ENCODE measurements at regions not wholly inside any gene's neighbourhood (a gene's known extent, or its start where the extent isn't known, plus 50 kb on each side); places are given as distances from the start of the nearest gene placed in this dataset.

DNA sequence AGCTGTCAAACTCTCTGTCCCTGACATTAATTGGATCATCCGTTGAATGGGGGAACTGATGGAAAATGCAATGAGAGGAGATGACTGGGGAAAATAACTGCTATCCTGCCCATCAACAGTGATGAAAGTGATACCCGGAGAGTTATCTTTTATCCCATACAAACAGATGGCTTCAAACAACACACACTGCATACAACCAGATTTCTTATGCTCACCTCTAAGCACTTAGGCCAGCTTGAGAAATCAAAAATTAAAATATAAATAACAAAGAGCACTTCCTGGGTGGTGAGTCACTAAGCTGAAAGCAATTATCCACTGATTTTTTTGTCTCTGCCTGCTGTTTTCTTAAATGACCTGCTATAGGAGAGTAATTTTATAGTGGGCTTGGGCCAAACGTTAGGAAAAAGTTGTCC, 237.6 kb upstream of the RGPD4 start:
- H3K9me3 Mint-ChIP-seq = no peaks in the 10 kb centered on the region; a peak in 1 of 5 replicates
- DNase-seq = no peak
- no peaks in the 10 kb centered on the region for H3K4me1 ChIP-seq (ENCODE audit: insufficient read depth, low read length)
- H4K20me1 ChIP-seq (ENCODE audit: control insufficient read depth, insufficient read depth, insufficient read length) = no peaks in the 10 kb centered on the region
- no peak overlapping the region for H3K27ac Mint-ChIP-seq
- no peak overlapping the region for H2BK12ac ChIP-seq (ENCODE audit: insufficient read length, low read depth, low read length)
- H3K4me2 ChIP-seq (ENCODE audit: insufficient read depth, insufficient read length, low read length) = no peak overlapping the region
- H2AK5ac ChIP-seq (ENCODE audit: insufficient read length, low read length) = no peak overlapping the region
- H3K56ac ChIP-seq (ENCODE audit: insufficient read length, low read depth, low read length) = no peak overlapping the region
- no peak overlapping the region for H4K5ac ChIP-seq (ENCODE audit: insufficient read length, low read depth, low read length)
- WGBS (ENCODE audit: extremely low coverage, insufficient read length, low lambda C conversion rate) = no CpG with 5 or more reads among the region's 3 CpGs
- no peaks in the 10 kb centered on the region for H3K27me3 ChIP-seq (ENCODE audit: insufficient read depth, low read length)
- H3K4me3 Mint-ChIP-seq = no peak overlapping the region
- H3K27me3 Mint-ChIP-seq (ENCODE audit: low read depth) = no peaks in the 10 kb centered on the region
- H3K79me2 ChIP-seq (ENCODE audit: insufficient read depth, low read length) = no peaks in the 10 kb centered on the region
- H3K36me3 Mint-ChIP-seq (ENCODE audit: insufficient read depth in 1 of 3, low read depth in 3 of 3) = no peaks in the 10 kb centered on the region
- no peak overlapping the region for H2AFZ ChIP-seq (ENCODE audit: low read length)
- no peak overlapping the region for H3K27ac ChIP-seq (ENCODE audit: insufficient read length, low read depth, low read length)
- H4K91ac ChIP-seq (ENCODE audit: insufficient read length, low read depth, low read length) = no peak overlapping the region
- H3K79me1 ChIP-seq (ENCODE audit: insufficient read depth, low read depth, low read length, poor library complexity, severe bottlenecking) = no peaks in the 10 kb centered on the region
- H2BK120ac ChIP-seq (ENCODE audit: low read depth, low read length, poor library complexity, severe bottlenecking) = no peak overlapping the region
- H3K14ac ChIP-seq (ENCODE audit: insufficient read depth, low read length) = no peak overlapping the region
- no peak overlapping the region for H2BK20ac ChIP-seq (ENCODE audit: low read depth, low read length, poor library complexity, severe bottlenecking)
- no peak overlapping the region for H3T11ph ChIP-seq (ENCODE audit: low read length)
- H3K18ac ChIP-seq (ENCODE audit: insufficient read length, low read depth, low read length) = no peak overlapping the region
- H3K9ac ChIP-seq (ENCODE audit: extremely low read depth, insufficient read length, low read length) = no peak overlapping the region
- H3K23me2 ChIP-seq (ENCODE audit: insufficient read length, low read depth, low read length, poor library complexity, severe bottlenecking) = no peaks in the 10 kb centered on the region
- H2BK15ac ChIP-seq (ENCODE audit: low read depth, low read length) = no peak overlapping the region
- no peaks in the 10 kb centered on the region for H3K9me3 ChIP-seq (ENCODE audit: control insufficient read depth, low read depth, low read length)
- H3K4me1 Mint-ChIP-seq = peaks cover 0 to 2% of the 10 kb centered on the region in 2 experiments; a peak in 1 of 4 replicates
- H4K8ac ChIP-seq (replicated peaks; ENCODE audit: insufficient read length, low read depth, low read length) = no peak overlapping the region
- no peak overlapping the region for H2BK5ac ChIP-seq (ENCODE audit: insufficient read length, low read length)
- H3K4ac ChIP-seq (ENCODE audit: low read depth, low read length) = no peak overlapping the region
- TF ChIP-seq, protein P1, sequence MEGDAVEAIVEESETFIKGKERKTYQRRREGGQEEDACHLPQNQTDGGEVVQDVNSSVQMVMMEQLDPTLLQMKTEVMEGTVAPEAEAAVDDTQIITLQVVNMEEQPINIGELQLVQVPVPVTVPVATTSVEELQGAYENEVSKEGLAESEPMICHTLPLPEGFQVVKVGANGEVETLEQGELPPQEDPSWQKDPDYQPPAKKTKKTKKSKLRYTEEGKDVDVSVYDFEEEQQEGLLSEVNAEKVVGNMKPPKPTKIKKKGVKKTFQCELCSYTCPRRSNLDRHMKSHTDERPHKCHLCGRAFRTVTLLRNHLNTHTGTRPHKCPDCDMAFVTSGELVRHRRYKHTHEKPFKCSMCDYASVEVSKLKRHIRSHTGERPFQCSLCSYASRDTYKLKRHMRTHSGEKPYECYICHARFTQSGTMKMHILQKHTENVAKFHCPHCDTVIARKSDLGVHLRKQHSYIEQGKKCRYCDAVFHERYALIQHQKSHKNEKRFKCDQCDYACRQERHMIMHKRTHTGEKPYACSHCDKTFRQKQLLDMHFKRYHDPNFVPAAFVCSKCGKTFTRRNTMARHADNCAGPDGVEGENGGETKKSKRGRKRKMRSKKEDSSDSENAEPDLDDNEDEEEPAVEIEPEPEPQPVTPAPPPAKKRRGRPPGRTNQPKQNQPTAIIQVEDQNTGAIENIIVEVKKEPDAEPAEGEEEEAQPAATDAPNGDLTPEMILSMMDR (conservative IDR thresholded peaks at IDR 0.05) = no peak
- no peak overlapping the region for H3K23ac ChIP-seq (ENCODE audit: insufficient read length, low read depth, low read length)

Data from H9 (cell line).